K562 (cell line): ENCODE measurements at regions not wholly inside any gene's neighbourhood (a gene's known extent, or its start where the extent isn't known, plus 50 kb on each side); places are given as distances from the start of the nearest gene placed in this dataset.

Experiments used
- ATAC-seq: fragments of 200-7000 bp; cut with Tn5 transposase; 3 replicates; pipeline ENCODE4 v1.9.1; 2020; ENCODE audit warnings: moderate library complexity
- BruUV-seq: library from RNA; stranded (reverse); fragments of 400-500 nt; replicated peaks from 2 replicates; lab custom pipeline; 2021; lab: Mats Ljungman, UMichigan
- CTCF ChIA-PET: fragments of 300-600 bp; formaldehyde crosslinking; extraction: SDS; loops from one replicate; lab custom pipeline; 2021; ENCODE audit warnings: low intra/inter-chr PET ratio; lab: Yijun Ruan, JAX
- POLR2A ChIA-PET: fragments of 300-600, 350-650 bp; sonication (Branson Sonifier 250); formaldehyde crosslinking; extraction: SDS; loops from one replicate; lab custom pipeline; 2021; ENCODE audit warnings: antibody characterized with exemption, inconsistent platforms; lab: Yijun Ruan, JAX
- DNase-seq, 4 experiments: peaks; one replicate each; pipeline versions ENCODE4 v3.0.0 to v3.0.0-alpha.2; 2011 to 2018; ENCODE audit warnings: low spot score in 3 of 4, mixed read lengths in 3 of 4; ENCODE audit errors: extremely low read depth in 1 of 4
- FAIRE-seq: peaks from 2 replicates; lab custom pipeline; 2011; peaks lifted over from hg19 to GRCh38; lab: Jason Lieb, UNC
- H2AFZ ChIP-seq: 2 replicates; pipeline ENCODE4 v1.6.0; 2011; ENCODE audit warnings: low read depth, low read length, control low read depth, inconsistent platforms
- H3K27ac ChIP-seq: fragments of 200-600 bp; 3 replicates; pipeline ENCODE4 v1.8.0; 2011; ENCODE audit warnings: low read depth, mild to moderate bottlenecking, control low read depth, inconsistent platforms, low read length, moderate library complexity, mixed read lengths; ENCODE audit errors: extremely low read depth
- H3K27me3 ChIP-seq, 2 experiments: fragments of 300-600 bp in 1 of 2; 2 replicates in 1 of 2; 3 replicates in 1 of 2; pipeline versions ENCODE4 v1.6.0 to v1.8.0; 2011; ENCODE audit warnings: inconsistent platforms in 2 of 2, low read length in 2 of 2, mild to moderate bottlenecking in 1 of 2, mixed read lengths in 1 of 2, moderate library complexity in 1 of 2; ENCODE audit not compliant: control insufficient read depth in 2 of 2, insufficient read depth in 2 of 2
- H3K36me3 ChIP-seq: fragments of 300-600 bp; 3 replicates; pipeline ENCODE4 v1.8.0; 2011; ENCODE audit warnings: mild to moderate bottlenecking, low read length, inconsistent platforms; ENCODE audit not compliant: control insufficient read depth, insufficient read depth
- H3K4me1 ChIP-seq, 2 experiments: fragments of 200-600 bp in 1 of 2; replicated peaks in 1 of 2; 2 replicates in 1 of 2; 3 replicates in 1 of 2; pipeline versions ENCODE4 v1.5.1 to v1.8.0; 2011; ENCODE audit warnings: inconsistent platforms in 2 of 2, low read length in 2 of 2, mild to moderate bottlenecking in 1 of 2, mixed read lengths in 1 of 2, moderate library complexity in 1 of 2; ENCODE audit not compliant: control insufficient read depth in 2 of 2, insufficient read depth in 2 of 2
- H3K4me2 ChIP-seq: 2 replicates; pipeline ENCODE4 v1.6.1; 2011; ENCODE audit warnings: low read length, control low read depth, inconsistent platforms, mixed read lengths; ENCODE audit not compliant: insufficient read depth
- H3K4me3 ChIP-seq: fragments of 200-600 bp; sonication (generic), shearing (Covaris generic); 2 replicates; pipeline ENCODE4 v1.5.1; 2016; ENCODE audit warnings: control low read depth, inconsistent platforms
- H3K79me2 ChIP-seq: fragments of 200-600 bp; 3 replicates; pipeline ENCODE4 v1.8.0; 2011; ENCODE audit warnings: low read length, inconsistent platforms; ENCODE audit not compliant: control insufficient read depth, insufficient read depth
- H3K9ac ChIP-seq, 2 experiments: 2 replicates each; pipeline versions ENCODE4 v1.6.0 to v1.6.1; 2011; ENCODE audit warnings: low read depth in 2 of 2, low read length in 2 of 2, control low read depth in 1 of 2, inconsistent platforms in 1 of 2, mild to moderate bottlenecking in 1 of 2, mixed read lengths in 1 of 2; ENCODE audit not compliant: insufficient read depth in 1 of 2
- H3K9me1 ChIP-seq: one replicate; pipeline ENCODE4 v1.6.0; 2011; ENCODE audit warnings: inconsistent platforms, mild to moderate bottlenecking, low read length, moderate library complexity; ENCODE audit not compliant: control insufficient read depth, insufficient read depth
- H3K9me3 ChIP-seq: replicated peaks from 2 replicates; pipeline ENCODE4 v1.5.1; 2011; ENCODE audit warnings: low read depth, low read length, inconsistent platforms; ENCODE audit not compliant: control insufficient read depth, insufficient read depth
- H4K20me1 ChIP-seq: replicated peaks from 2 replicates; pipeline ENCODE4 v1.6.1; 2011; ENCODE audit warnings: low read length, inconsistent platforms, mixed read lengths; ENCODE audit not compliant: control insufficient read depth, insufficient read depth
- BRD4 ChIP-seq: fragments of 200-600 bp; sonication (generic); IDR thresholded peaks from 2 replicates; pipeline ENCODE4 v1.6.1; 2017; ENCODE audit warnings: inconsistent platforms
- CBFA2T2 ChIP-seq: fragments of 450-650 bp; conservative IDR thresholded peaks from 2 replicates; pipeline ENCODE4 v1.6.1; 2017; ENCODE audit warnings: mild to moderate bottlenecking
- CBX2 ChIP-seq: fragments of 200-600 bp; sonication (generic); IDR thresholded peaks from one replicate; pipeline ENCODE4 v1.6.1; 2012; ENCODE audit warnings: mild to moderate bottlenecking, low read length, inconsistent platforms; ENCODE audit not compliant: insufficient read depth, poor library complexity, severe bottlenecking
- CCNT2 ChIP-seq: IDR thresholded peaks from 2 replicates; pipeline ENCODE4 v1.6.1; 2011; ENCODE audit warnings: borderline replicate concordance, low read depth, mild to moderate bottlenecking, moderate library complexity, mixed read lengths, low read length; ENCODE audit not compliant: insufficient read length; ENCODE audit errors: extremely low read depth
- HLTF ChIP-seq: fragments of 450-650 bp; IDR thresholded peaks from 2 replicates; pipeline ENCODE4 v1.6.1; 2016
- MECOM ChIP-seq: fragments of 250-450 bp; sonication (Bioruptor Pico); IDR thresholded peaks from 2 replicates; pipeline ENCODE4 v1.8.0; 2022; ENCODE audit warnings: inconsistent platforms
- MTA3 ChIP-seq: fragments of 450-650 bp; formaldehyde crosslinking; IDR thresholded peaks from 2 replicates; pipeline ENCODE4 v1.6.1; 2017; ENCODE audit warnings: mild to moderate bottlenecking, borderline replicate concordance
- NCOA2 ChIP-seq, 2 experiments: fragments of 450-650 bp; IDR thresholded peaks; 2 replicates each; pipeline ENCODE4 v1.6.1; 2018; ENCODE audit warnings: mild to moderate bottlenecking in 2 of 2, moderate library complexity in 1 of 2; ENCODE audit not compliant: partially characterized antibody in 2 of 2
- NR2C2 ChIP-seq, 2 experiments: fragments of 200-800 bp in 1 of 2; sonication (Bioruptor generic) in 1 of 2; sonication (generic) in 1 of 2; formaldehyde crosslinking in 1 of 2; IDR thresholded peaks; 2 replicates each; pipeline versions ENCODE4 v1.6.1 to v1.8.0; 2016 to 2022; ENCODE audit warnings: mild to moderate bottlenecking in 1 of 2, missing compliant biosample characterization in 1 of 2, missing genetic modification characterization in 1 of 2, missing genetic modification reagents in 1 of 2
- SMC3 ChIP-seq: conservative IDR thresholded peaks from 2 replicates; pipeline ENCODE4 v1.6.1; 2011; ENCODE audit warnings: low read depth, low read length, improper control_type of control experiment; ENCODE audit not compliant: insufficient read depth
- TAF9B ChIP-seq: fragments of 450-650 bp; IDR thresholded peaks from 2 replicates; pipeline ENCODE4 v1.6.1; 2018; ENCODE audit warnings: mild to moderate bottlenecking; ENCODE audit not compliant: partially characterized antibody
- ZNF583 ChIP-seq: fragments of 250-450 bp; sonication (Bioruptor Pico); IDR thresholded peaks from 2 replicates; pipeline ENCODE4 v1.4.0; 2020
- ZNF699 ChIP-seq: fragments of 250-450 bp; sonication (Bioruptor Pico); IDR thresholded peaks from 2 replicates; pipeline ENCODE4 v1.8.0; 2021; ENCODE audit warnings: mild to moderate bottlenecking, moderate library complexity; ENCODE audit not compliant: insufficient replicate concordance
- WGBS: fragments of 100-300 bp; shearing (Covaris generic); methylation state at CpG from one replicate; pipeline ENCODE4 v1.1.6; 2016; ENCODE audit warnings: low coverage, mixed read lengths; ENCODE audit not compliant: insufficient coverage; ENCODE audit errors: missing lambda C conversion rate; 5-methylcytosine and 5-hydroxymethylcytosine counted together
- in situ Hi-C: fragments of 300-500 bp; cut with MboI; formaldehyde crosslinking; loops from 4 replicates; pipeline ENCODE4 v1.15.0; 2018; ENCODE audit warnings: inconsistent platforms, mixed read lengths
- intact Hi-C: fragments of 100-400 bp; cut with micrococcal nuclease; formaldehyde crosslinking; loops from 2 replicates; pipeline ENCODE4 v1.14.2; 2022

DNA sequence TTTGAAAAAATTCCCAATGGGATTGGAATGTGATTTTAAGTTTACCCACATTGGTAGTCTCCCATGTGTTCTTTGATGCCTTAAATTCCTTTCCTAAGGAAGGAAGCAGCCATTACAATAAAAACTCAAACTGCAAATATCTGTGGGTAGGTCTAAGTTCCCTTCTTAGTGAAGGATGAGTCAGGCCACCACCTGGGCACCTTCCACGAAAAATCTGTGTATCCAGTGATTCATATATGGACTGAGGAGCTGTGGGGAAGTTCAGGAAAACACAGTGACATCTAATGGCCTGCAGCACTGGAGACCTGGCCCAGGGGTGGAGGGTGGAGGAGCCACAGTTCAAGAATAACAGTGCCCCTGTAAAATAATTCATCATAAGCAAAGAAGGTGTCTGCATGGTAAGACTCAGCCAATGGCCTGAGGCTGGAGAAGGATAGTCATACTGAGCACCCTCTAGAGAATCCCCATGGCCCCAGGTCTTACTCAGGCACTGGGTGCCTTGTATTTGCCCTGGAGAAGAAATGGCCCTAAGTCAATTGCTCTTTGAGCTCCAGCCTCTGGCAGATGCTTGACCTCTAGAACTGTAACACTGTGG lies 248.6 kb downstream of the SP3 start:
- in situ Hi-C loops (no loop called here), intact Hi-C loops (no loop called here)
- no peak for DNase-seq
- Histone ChIP-seq H4K20me1 (no peaks in the 10 kb centered on the region), H3K79me2 (no peaks in the 10 kb centered on the region), H3K4me3 (no peak overlapping the region), H2AFZ (no peak overlapping the region), H3K4me1 (no peaks in the 10 kb centered on the region), H3K9me3 (no peaks in the 10 kb centered on the region), H3K27me3 (0 out of 5 replicates have a peak, but pooled peaks cover 0 to 4% of the 10 kb centered on the region in 2 experiments), H3K9me1 (no peaks in the 10 kb centered on the region), H3K36me3 (no peaks in the 10 kb centered on the region)
- no peak for ATAC-seq
- no TSS peak for BruUV-seq
- FAIRE-seq = no peak
- CTCF ChIA-PET = no interaction called here
- POLR2A ChIA-PET = no interaction called here
- no peak for TF ChIP-seq MTA3
- TF ChIP-seq, all 486 proteins: peak for 0
- Histone ChIP-seq H3K4me2 (no peak overlapping the region), H3K27ac (no peak overlapping the region), H3K9ac (no peak overlapping the region)
- WGBS = 0% methylated on average over 1 of the region's 1 CpG

DNA sequence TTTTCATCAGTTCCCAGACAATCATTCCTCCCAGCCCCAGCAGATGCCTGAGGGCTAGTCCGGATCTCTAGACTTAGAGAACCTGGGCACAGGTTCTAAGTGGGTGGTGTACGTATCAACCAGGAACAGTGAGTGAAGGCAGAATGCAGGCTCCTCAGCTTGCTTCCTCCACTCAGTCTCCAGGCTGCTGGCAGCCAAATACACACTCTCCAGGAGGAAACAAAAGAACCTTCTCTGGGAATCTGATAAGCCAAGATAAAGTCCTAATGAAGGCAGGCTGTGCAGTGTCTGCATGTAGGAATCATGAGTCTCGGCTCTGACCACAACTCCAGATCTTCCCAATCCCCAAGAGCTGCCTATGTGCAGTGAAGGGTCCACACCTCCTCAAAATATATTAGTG lies 245.7 kb downstream of the SP3 start:
- no peak overlapping the region for H3K4me3 ChIP-seq
- H3K9me1 ChIP-seq = no peaks in the 10 kb centered on the region
- ChIA-PET CTCF (interaction anchor here (0.6 kb wide), 1 partner anchor 136 kb away, joined by 3 read pairs; no protein-coding TSS in a partner anchor), POLR2A (no interaction called here)
- H2AFZ ChIP-seq = no peak overlapping the region
- H3K27ac ChIP-seq = no peak overlapping the region
- 0 out of 5 replicates have a peak, but pooled peaks cover 0 to 4% of the 10 kb centered on the region in 2 experiments for H3K27me3 ChIP-seq
- in situ Hi-C loops (no loop called here), intact Hi-C loops (no loop called here)
- no peaks in the 10 kb centered on the region for H3K9me3 ChIP-seq
- no peak overlapping the region for H3K4me2 ChIP-seq
- no peaks in the 10 kb centered on the region for H3K36me3 ChIP-seq
- H3K79me2 ChIP-seq = no peaks in the 10 kb centered on the region
- no TSS peak for BruUV-seq
- H3K9ac ChIP-seq = no peak overlapping the region
- no peak for ATAC-seq
- 0% methylated on average over 3 of the region's 3 CpGs for WGBS
- H4K20me1 ChIP-seq = no peaks in the 10 kb centered on the region
- H3K4me1 ChIP-seq = no peaks in the 10 kb centered on the region
- no peak for DNase-seq
- FAIRE-seq = no peak
- TF ChIP-seq TAF9B (no peak), CBX2 (no peak), CBFA2T2 (no peak), SMC3 (no peak), CCNT2 (no peak), BRD4 (no peak), NR2C2 (CRISPR knock-in tag; IDR thresholded peaks at IDR 0.05) (no peak), NR2C2 (tag; IDR thresholded peaks at IDR 0.05) (no peak), HLTF (no peak), ZNF583 (no peak), NCOA2 (IDR thresholded peaks at IDR 0.05; ENCODE audit: partially characterized antibody in 2 of 2) (no peak), MECOM (no peak), ZNF699 (no peak)
